ENCODE measurements at regions not wholly inside any gene's neighbourhood (a gene's known extent, or its start where the extent isn't known, plus 50 kb on each side); places are given as distances from the start of the nearest gene placed in this dataset.

DNA sequence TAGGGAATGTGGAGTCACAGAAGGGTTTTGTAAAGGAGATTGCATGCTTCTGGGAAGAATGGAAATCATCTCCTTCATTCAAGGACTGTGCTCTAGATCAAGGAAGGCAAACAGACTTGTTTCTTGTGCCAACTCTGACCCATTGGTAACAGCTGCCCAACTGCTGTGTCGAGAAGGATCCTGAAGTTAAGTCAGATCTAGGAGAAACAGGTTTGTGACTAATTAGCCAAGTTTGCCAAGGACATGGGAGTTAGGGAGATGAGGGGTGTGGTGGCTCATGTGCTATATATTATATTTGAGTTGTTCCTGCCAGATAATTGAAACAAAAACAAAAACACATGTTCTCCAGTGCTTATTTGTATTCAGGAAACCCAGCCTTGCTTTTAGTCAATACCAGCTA is 251.2 kb upstream of the USP24 start:
- peak in 1 of 2 donors; percentile 51 for DNase-seq (ENCODE audit: low read depth in 2 of 2)
- H3K27ac ChIP-seq (ENCODE audit: insufficient read depth, low read length): no peak overlapping the region
- no peak overlapping the region for H3K4me3 ChIP-seq (replicated peaks in 1 of 4; ENCODE audit: control extremely low read depth in 1 of 4, insufficient read depth in 1 of 4, low read depth in 3 of 4, low read length in 4 of 4)
- H3K9me3 ChIP-seq (ENCODE audit: control insufficient read depth, insufficient read depth, low read depth, low read length): no peaks in the 10 kb centered on the region
- no peaks in the 10 kb centered on the region for H3K36me3 ChIP-seq (ENCODE audit: control insufficient read depth, insufficient read depth, low read length)
- no peak overlapping the region for H3K9ac ChIP-seq (ENCODE audit: insufficient read depth, low read length)
- no peaks in the 10 kb centered on the region for H3K27me3 ChIP-seq (ENCODE audit: control insufficient read depth, insufficient read depth, low read length)
- H3K4me2 ChIP-seq (ENCODE audit: extremely low read depth, insufficient read depth, low read length): peak overlapping the region; percentile 32
- H4K20me1 ChIP-seq (ENCODE audit: control insufficient read depth, extremely low read depth, insufficient read depth, low read length): no peaks in the 10 kb centered on the region
- H3K79me2 ChIP-seq (ENCODE audit: control insufficient read depth, insufficient read depth, low read length): no peaks in the 10 kb centered on the region
- H3K4me1 ChIP-seq (ENCODE audit: control insufficient read depth, extremely low read depth, insufficient read depth, low read length): peaks cover 4% of the 10 kb centered on the region
- TF ChIP-seq EZH2 (IDR thresholded peaks at IDR 0.05; ENCODE audit: low read length, missing control alignments): no peak
- TF ChIP-seq, protein P1, sequence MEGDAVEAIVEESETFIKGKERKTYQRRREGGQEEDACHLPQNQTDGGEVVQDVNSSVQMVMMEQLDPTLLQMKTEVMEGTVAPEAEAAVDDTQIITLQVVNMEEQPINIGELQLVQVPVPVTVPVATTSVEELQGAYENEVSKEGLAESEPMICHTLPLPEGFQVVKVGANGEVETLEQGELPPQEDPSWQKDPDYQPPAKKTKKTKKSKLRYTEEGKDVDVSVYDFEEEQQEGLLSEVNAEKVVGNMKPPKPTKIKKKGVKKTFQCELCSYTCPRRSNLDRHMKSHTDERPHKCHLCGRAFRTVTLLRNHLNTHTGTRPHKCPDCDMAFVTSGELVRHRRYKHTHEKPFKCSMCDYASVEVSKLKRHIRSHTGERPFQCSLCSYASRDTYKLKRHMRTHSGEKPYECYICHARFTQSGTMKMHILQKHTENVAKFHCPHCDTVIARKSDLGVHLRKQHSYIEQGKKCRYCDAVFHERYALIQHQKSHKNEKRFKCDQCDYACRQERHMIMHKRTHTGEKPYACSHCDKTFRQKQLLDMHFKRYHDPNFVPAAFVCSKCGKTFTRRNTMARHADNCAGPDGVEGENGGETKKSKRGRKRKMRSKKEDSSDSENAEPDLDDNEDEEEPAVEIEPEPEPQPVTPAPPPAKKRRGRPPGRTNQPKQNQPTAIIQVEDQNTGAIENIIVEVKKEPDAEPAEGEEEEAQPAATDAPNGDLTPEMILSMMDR (conservative IDR thresholded peaks at IDR 0.05 in 1 of 2, IDR thresholded peaks at IDR 0.05 in 1 of 2; ENCODE audit: low read depth in 1 of 2, low read length in 2 of 2): no peak
- no peak overlapping the region for H2AFZ ChIP-seq (ENCODE audit: low read length)

DNA sequence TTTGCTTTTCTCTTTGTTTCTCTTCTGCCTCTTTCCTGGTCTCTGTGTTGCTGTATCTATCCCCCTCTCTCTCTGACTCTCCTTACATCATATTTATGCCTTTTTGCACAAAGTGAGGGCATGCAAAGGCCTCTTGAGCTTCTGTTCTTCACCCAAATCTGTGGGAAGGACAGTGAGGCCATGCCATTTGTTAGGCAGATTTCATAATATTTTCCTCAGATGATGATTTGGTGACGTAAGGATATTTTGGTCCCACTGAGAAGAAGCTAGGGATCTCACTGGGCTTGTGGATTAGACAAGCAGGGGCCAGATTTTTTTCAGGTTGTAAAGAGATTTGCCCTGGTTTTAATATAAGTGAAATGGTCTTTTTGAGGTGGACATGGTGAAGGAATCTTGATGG is 249.4 kb upstream of the USP24 start:
- Histone ChIP-seq H3K9me3 (ENCODE audit: control insufficient read depth, insufficient read depth, low read depth, low read length) (no peaks in the 10 kb centered on the region), H3K4me1 (ENCODE audit: control insufficient read depth, extremely low read depth, insufficient read depth, low read length) (peaks cover 4% of the 10 kb centered on the region), H3K27me3 (ENCODE audit: control insufficient read depth, insufficient read depth, low read length) (no peaks in the 10 kb centered on the region), H2AFZ (ENCODE audit: low read length) (no peak overlapping the region), H3K4me3 (replicated peaks in 1 of 4; ENCODE audit: control extremely low read depth in 1 of 4, insufficient read depth in 1 of 4, low read depth in 3 of 4, low read length in 4 of 4) (no peak overlapping the region), H3K79me2 (ENCODE audit: control insufficient read depth, insufficient read depth, low read length) (no peaks in the 10 kb centered on the region), H4K20me1 (ENCODE audit: control insufficient read depth, extremely low read depth, insufficient read depth, low read length) (no peaks in the 10 kb centered on the region), H3K9ac (ENCODE audit: insufficient read depth, low read length) (no peak overlapping the region), H3K4me2 (ENCODE audit: extremely low read depth, insufficient read depth, low read length) (no peak overlapping the region), H3K36me3 (ENCODE audit: control insufficient read depth, insufficient read depth, low read length) (no peaks in the 10 kb centered on the region), H3K27ac (ENCODE audit: insufficient read depth, low read length) (no peak overlapping the region)
- DNase-seq (ENCODE audit: low read depth in 2 of 2): no peak
- TF ChIP-seq EZH2 (IDR thresholded peaks at IDR 0.05; ENCODE audit: low read length, missing control alignments): no peak
- TF ChIP-seq, protein P1 (conservative IDR thresholded peaks at IDR 0.05 in 1 of 2, IDR thresholded peaks at IDR 0.05 in 1 of 2; ENCODE audit: low read depth in 1 of 2, low read length in 2 of 2): no peak

GRCh38 chr1:55463814-55464475 is 248.8 kb upstream of the USP24 start:
- no peak overlapping the region for H3K4me2 ChIP-seq (ENCODE audit: extremely low read depth, insufficient read depth, low read length)
- peaks cover 4% of the 10 kb centered on the region for H3K4me1 ChIP-seq (ENCODE audit: control insufficient read depth, extremely low read depth, insufficient read depth, low read length)
- no peak for DNase-seq (ENCODE audit: low read depth in 2 of 2)
- no peak overlapping the region for H3K27ac ChIP-seq (ENCODE audit: insufficient read depth, low read length)
- H3K79me2 ChIP-seq (ENCODE audit: control insufficient read depth, insufficient read depth, low read length): no peaks in the 10 kb centered on the region
- H3K9me3 ChIP-seq (ENCODE audit: control insufficient read depth, insufficient read depth, low read depth, low read length): no peaks in the 10 kb centered on the region
- no peak overlapping the region for H2AFZ ChIP-seq (ENCODE audit: low read length)
- no peak overlapping the region for H3K4me3 ChIP-seq (replicated peaks in 1 of 4; ENCODE audit: control extremely low read depth in 1 of 4, insufficient read depth in 1 of 4, low read depth in 3 of 4, low read length in 4 of 4)
- H3K9ac ChIP-seq (ENCODE audit: insufficient read depth, low read length): no peak overlapping the region
- TF ChIP-seq EZH2 (IDR thresholded peaks at IDR 0.05; ENCODE audit: low read length, missing control alignments): no peak
- TF ChIP-seq, protein P1 (conservative IDR thresholded peaks at IDR 0.05 in 1 of 2, IDR thresholded peaks at IDR 0.05 in 1 of 2; ENCODE audit: low read depth in 1 of 2, low read length in 2 of 2): no peak
- H3K27me3 ChIP-seq (ENCODE audit: control insufficient read depth, insufficient read depth, low read length): no peaks in the 10 kb centered on the region
- H4K20me1 ChIP-seq (ENCODE audit: control insufficient read depth, extremely low read depth, insufficient read depth, low read length): no peaks in the 10 kb centered on the region
- H3K36me3 ChIP-seq (ENCODE audit: control insufficient read depth, insufficient read depth, low read length): no peaks in the 10 kb centered on the region
